ENCODE measurements at regions not wholly inside any gene's neighbourhood (a gene's known extent, or its start where the extent isn't known, plus 50 kb on each side); places are given as distances from the start of the nearest gene placed in this dataset.

GRCh38 chrX:3195845-3196244 lies 150.6 kb downstream of the MXRA5 start:
- no peaks in the 10 kb centered on the region for H3K79me2 ChIP-seq (ENCODE audit: control insufficient read depth, insufficient read depth, low read length)
- ChIA-PET SMC1A (ENCODE audit: uncharacterized antibody, unreplicated experiment) (no interaction called here), POLR2A (no interaction called here), CTCF (no interaction called here), RAD21 (ENCODE audit: unreplicated experiment) (no interaction called here)
- no peaks in the 10 kb centered on the region for H3K36me3 ChIP-seq (ENCODE audit: control insufficient read depth in 2 of 2, insufficient read depth in 2 of 2, low read length in 1 of 2)
- no peak overlapping the region for H3K27ac ChIP-seq (ENCODE audit: control insufficient read depth, insufficient read depth)
- DNase-seq (ENCODE audit: low read depth, low spot score) (no peak), FAIRE-seq (no peak), ATAC-seq (no peak)
- in situ Hi-C loops (cut with MboI) (no loop called here), intact Hi-C loops (cut with micrococcal nuclease; ENCODE audit: unreplicated experiment) (no loop called here)
- H3K4me2 ChIP-seq (ENCODE audit: control insufficient read depth, insufficient read depth), result no peak overlapping the region
- H4K20me1 ChIP-seq (ENCODE audit: control insufficient read depth, insufficient read depth), result no peaks in the 10 kb centered on the region
- H3K27me3 ChIP-seq (replicated peaks in 1 of 2; ENCODE audit: control insufficient read depth in 2 of 2, insufficient read depth in 2 of 2, low read length in 1 of 2), result no peaks in the 10 kb centered on the region
- no peaks in the 10 kb centered on the region for H3K4me1 ChIP-seq (ENCODE audit: control insufficient read depth, insufficient read depth, low read length)
- no peak overlapping the region for H2AFZ ChIP-seq (ENCODE audit: control insufficient read depth, low read depth, low read length)
- TF ChIP-seq MTA2 (IDR thresholded peaks at IDR 0.05; ENCODE audit: low read depth) (no peak), BCLAF1 (IDR thresholded peaks at IDR 0.05) (no peak)
- H3K9ac ChIP-seq (ENCODE audit: control insufficient read depth, insufficient read depth, low read length), result no peak overlapping the region
- no peak overlapping the region for H3K4me3 ChIP-seq
- no TSS peak for BruUV-seq (replicated peaks)
- no peaks in the 10 kb centered on the region for H3K9me3 ChIP-seq (replicated peaks; ENCODE audit: control insufficient read depth, insufficient read depth, low read length)
- 0% methylated on average over 1 of the region's 1 CpG for WGBS (ENCODE audit: insufficient coverage, insufficient replicate concordance, low lambda C conversion rate, missing lambda C conversion rate)

GRCh38 chrX:3192835-3193234 lies 151.6 kb downstream of the ARSF start:
- intact Hi-C loops (cut with micrococcal nuclease; ENCODE audit: unreplicated experiment) (no loop called here), in situ Hi-C loops (cut with MboI) (no loop called here)
- DNase-seq (ENCODE audit: low read depth, low spot score) (no peak), FAIRE-seq (no peak), ATAC-seq (no peak)
- SMC1A ChIA-PET (ENCODE audit: uncharacterized antibody, unreplicated experiment), result no interaction called here
- RAD21 ChIA-PET (ENCODE audit: unreplicated experiment), result no interaction called here
- H3K9me3 ChIP-seq (replicated peaks; ENCODE audit: control insufficient read depth, insufficient read depth, low read length), result no peaks in the 10 kb centered on the region
- WGBS (ENCODE audit: insufficient coverage, insufficient replicate concordance, low lambda C conversion rate, missing lambda C conversion rate), result 0% methylated on average over 4 of the region's 4 CpGs
- no peak overlapping the region for H3K9ac ChIP-seq (ENCODE audit: control insufficient read depth, insufficient read depth, low read length)
- H3K4me1 ChIP-seq (ENCODE audit: control insufficient read depth, insufficient read depth, low read length), result no peaks in the 10 kb centered on the region
- H3K4me2 ChIP-seq (ENCODE audit: control insufficient read depth, insufficient read depth), result no peak overlapping the region
- POLR2A ChIA-PET, result no interaction called here
- H3K27ac ChIP-seq (ENCODE audit: control insufficient read depth, insufficient read depth), result no peak overlapping the region
- no peaks in the 10 kb centered on the region for H3K27me3 ChIP-seq (replicated peaks in 1 of 2; ENCODE audit: control insufficient read depth in 2 of 2, insufficient read depth in 2 of 2, low read length in 1 of 2)
- no peak overlapping the region for H3K4me3 ChIP-seq
- H2AFZ ChIP-seq (ENCODE audit: control insufficient read depth, low read depth, low read length), result no peak overlapping the region
- CTCF ChIA-PET, result no interaction called here
- H3K79me2 ChIP-seq (ENCODE audit: control insufficient read depth, insufficient read depth, low read length), result no peaks in the 10 kb centered on the region
- H3K36me3 ChIP-seq (ENCODE audit: control insufficient read depth in 2 of 2, insufficient read depth in 2 of 2, low read length in 1 of 2), result no peaks in the 10 kb centered on the region
- H4K20me1 ChIP-seq (ENCODE audit: control insufficient read depth, insufficient read depth), result no peaks in the 10 kb centered on the region
- BruUV-seq (replicated peaks), result no TSS peak
- TF ChIP-seq SREBF1 (IDR thresholded peaks at IDR 0.05; ENCODE audit: low read length) (no peak), IRF5 (IDR thresholded peaks at IDR 0.05; ENCODE audit: borderline replicate concordance) (no peak), SIN3A (IDR thresholded peaks at IDR 0.05; ENCODE audit: low read depth, low read length) (no peak), ZNF592 (IDR thresholded peaks at IDR 0.05) (no peak), PAX5 (IDR thresholded peaks at IDR 0.05; ENCODE audit: borderline replicate concordance, low read depth, low read length) (no peak), NR2F1 (conservative IDR thresholded peaks at IDR 0.05) (no peak), HDGF (IDR thresholded peaks at IDR 0.05) (no peak), EZH2 (IDR thresholded peaks at IDR 0.05; ENCODE audit: borderline replicate concordance, control insufficient read depth, low read depth, low read length) (no peak), TBL1XR1 (IDR thresholded peaks at IDR 0.05; ENCODE audit: low read depth, low read length) (no peak), MTA3 (IDR thresholded peaks at IDR 0.05; ENCODE audit: borderline replicate concordance, low read length) (no peak)

Data from GM12878 (cell line).